GM18505 (cell line): ENCODE measurements at regions not wholly inside any gene's neighbourhood (a gene's known extent, or its start where the extent isn't known, plus 50 kb on each side); places are given as distances from the start of the nearest gene placed in this dataset.
"Not testable (repeated sequence)": the region's sequence is repeated elsewhere in the genome, so short reads cannot be mapped to it uniquely, and the experiment has no call there.

ENCODE experiments used
- ATAC-seq: cut with Tn5 transposase; IDR thresholded peaks from one replicate; pipeline ENCODE4 v1.9.1; 2021; ENCODE audit not compliant: unreplicated experiment
- POLR2A ChIP-seq: IDR thresholded peaks from 4 replicates; pipeline ENCODE4 v1.6.1; 2011; ENCODE audit warnings: borderline replicate concordance; ENCODE audit not compliant: insufficient read depth, insufficient read length; ENCODE audit errors: extremely low read depth

GRCh38 chr3:147656023-147656422, 246.9 kb downstream of the ZIC1 start:
- ATAC-seq, result no peak
- TF ChIP-seq POLR2A, result no peak

GRCh38 chr3:147661916-147662315, 252.8 kb downstream of the ZIC1 start:
- ATAC-seq, result no peak
- TF ChIP-seq POLR2A, result no peak

DNA sequence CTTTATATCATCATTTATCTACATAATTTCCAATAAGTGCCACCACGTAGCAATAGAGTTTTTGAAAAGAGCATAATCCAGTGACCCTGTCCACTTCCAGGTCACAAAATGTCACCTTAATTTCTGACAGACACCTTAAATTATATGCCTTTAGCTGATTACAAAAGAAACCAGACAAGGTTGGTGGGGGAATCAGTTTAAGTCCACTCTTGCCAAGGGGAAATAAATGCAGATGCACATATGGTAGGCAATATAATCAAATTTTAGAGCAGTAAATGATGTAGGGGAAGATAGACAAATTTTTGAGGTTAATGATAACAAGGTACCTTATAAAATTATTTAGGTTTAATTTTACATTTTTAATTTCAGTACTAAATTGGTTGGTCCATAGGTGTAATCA, 253.5 kb downstream of the ZIC1 start:
- no peak for TF ChIP-seq POLR2A
- no peak for ATAC-seq

DNA sequence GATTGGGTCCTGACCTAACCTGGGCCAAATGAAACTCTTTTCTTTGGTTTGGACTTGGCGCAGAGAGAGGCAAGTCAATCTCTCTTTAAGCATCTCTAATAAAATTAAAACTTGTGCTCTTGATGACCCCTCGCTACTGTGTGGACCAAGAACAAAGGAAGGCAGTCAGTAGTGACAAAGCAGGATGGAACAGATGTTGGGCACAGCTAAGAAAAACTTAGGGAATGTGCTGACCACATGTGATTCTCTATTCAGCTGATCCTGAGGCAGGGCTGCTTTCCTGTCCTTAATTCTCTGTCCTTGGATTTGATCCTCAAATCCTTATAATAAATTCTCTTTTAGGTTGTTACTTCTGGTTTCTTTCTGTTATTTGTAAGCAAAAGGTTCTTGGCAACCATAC, 259.9 kb downstream of the ZIC1 start:
- TF ChIP-seq POLR2A, result no peak
- no peak for ATAC-seq

- TF ChIP-seq POLR2A, result no peak
- ATAC-seq, result no peak
Observed at GRCh38 chr3:147672035-147672434, 262.9 kb downstream of the ZIC1 start.

- TF ChIP-seq POLR2A, result no peak
Observed at GRCh38 chr3:147672436-147672835, 263.3 kb downstream of the ZIC1 start.

DNA sequence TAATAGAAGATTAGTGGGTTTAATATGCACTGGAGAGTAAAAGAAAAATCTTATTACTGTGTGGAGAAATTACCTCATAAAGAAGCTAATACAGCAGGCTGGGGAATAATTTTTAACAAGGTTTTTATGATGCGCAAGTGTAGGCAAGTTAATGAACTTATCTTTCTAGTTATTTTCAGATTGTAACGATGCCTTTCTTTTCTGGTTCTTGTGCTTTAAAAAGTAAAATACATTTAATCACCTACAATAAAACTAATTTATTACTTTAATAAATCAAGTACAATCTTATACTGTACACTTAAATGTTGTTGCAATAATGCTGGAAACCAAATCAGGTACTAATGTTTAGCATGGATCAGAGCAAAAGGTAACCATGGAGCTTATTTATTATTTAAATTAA, 266.6 kb downstream of the ZIC1 start:
- no peak for ATAC-seq
- TF ChIP-seq POLR2A, result no peak

More at GRCh38 chr3:147672436-147672835, 263.3 kb downstream of the ZIC1 start:
- ATAC-seq, result no peak

DNA sequence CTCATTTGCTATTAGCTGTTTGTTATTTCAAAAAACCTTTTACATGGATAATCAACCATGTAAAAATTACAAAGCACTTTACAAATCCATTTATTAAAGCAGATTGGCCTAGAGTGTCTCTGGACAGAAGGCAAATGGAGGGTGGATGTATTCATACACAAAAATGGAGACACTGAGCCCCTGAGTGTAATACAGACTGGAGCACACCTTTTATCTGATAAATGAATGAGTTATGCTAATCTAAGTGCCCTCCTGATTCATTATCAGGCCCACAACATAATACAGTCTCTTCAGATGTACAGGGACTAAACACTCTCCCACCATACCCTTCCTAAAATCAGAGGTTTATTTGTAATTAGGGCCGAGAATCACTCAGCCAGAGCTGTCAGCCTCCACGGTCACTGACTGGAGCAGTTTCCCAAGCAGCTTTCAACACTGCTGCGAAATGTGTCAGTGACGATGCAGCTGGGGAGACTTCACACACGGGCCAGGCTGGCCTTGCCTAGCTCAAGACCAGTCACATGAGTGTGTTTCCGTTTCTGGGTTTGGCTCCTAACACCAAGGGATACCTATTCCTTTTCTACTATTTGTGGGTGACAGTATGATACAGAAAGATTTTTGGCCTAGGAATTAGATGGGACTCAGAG, 271.8 kb downstream of the ZIC1 start:
- ATAC-seq, result no peak
- no peak for TF ChIP-seq POLR2A

- ATAC-seq, result no peak
- no peak for TF ChIP-seq POLR2A
Observed at GRCh38 chr3:147688868-147689267, 279.7 kb downstream of the ZIC1 start.

GRCh38 chr3:147699175-147699838, 290.1 kb downstream of the ZIC1 start:
- ATAC-seq, result no peak
- TF ChIP-seq POLR2A, result no peak

- no peak for ATAC-seq
- TF ChIP-seq POLR2A, result no peak
Observed at GRCh38 chr3:147701195-147701594, 292.0 kb downstream of the ZIC1 start.

DNA sequence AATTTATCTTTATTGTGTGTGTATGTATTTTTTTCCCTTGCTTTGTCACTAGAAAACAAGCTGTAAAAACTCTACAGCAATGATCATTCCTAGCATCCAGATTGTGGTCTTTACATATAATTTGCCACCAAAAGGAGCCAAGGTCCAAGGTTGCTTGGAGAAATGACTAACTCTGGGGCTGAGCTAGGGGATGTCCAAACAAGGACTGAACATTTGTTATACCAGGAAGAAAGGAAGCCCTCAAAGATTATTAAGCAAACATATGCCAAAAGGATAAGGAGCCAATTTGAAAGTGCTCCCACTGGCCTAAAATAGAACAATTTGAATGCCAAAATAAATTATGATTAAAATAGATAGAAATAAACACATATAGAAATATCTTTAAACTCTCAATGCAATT, 293.3 kb downstream of the ZIC1 start:
- no peak for TF ChIP-seq POLR2A
- no peak for ATAC-seq

GRCh38 chr3:147705651-147706051, 296.5 kb downstream of the ZIC1 start:
- no peak for TF ChIP-seq POLR2A
- no peak for ATAC-seq

GRCh38 chr3:147710753-147711152, 301.6 kb downstream of the ZIC1 start:
- ATAC-seq, result not testable (repeated sequence)
